HG03521 (cell line): ENCODE measurements at regions not wholly inside any gene's neighbourhood (a gene's known extent, or its start where the extent isn't known, plus 50 kb on each side); places are given as distances from the start of the nearest gene placed in this dataset.
"Not testable (repeated sequence)": the region's sequence is repeated elsewhere in the genome, so short reads cannot be mapped to it uniquely, and the experiment has no call there.

ENCODE experiments used
- ATAC-seq: cut with Tn5 transposase; IDR thresholded peaks from one replicate; pipeline ENCODE4 v1.9.1; 2021; ENCODE audit warnings: mild to moderate bottlenecking, moderate library complexity; ENCODE audit not compliant: unreplicated experiment

- ATAC-seq, result no peak
These were observed 630.3 kb upstream of the MAN1A1 start for GRCh38 chr6:119979862-119980261.

GRCh38 chr6:119978274-119978889 lies 628.8 kb upstream of the MAN1A1 start:
- ATAC-seq, result peak; percentile 56

GRCh38 chr6:119974430-119975159 lies 625.0 kb upstream of the MAN1A1 start:
- ATAC-seq, result no peak

- ATAC-seq, result peak; percentile 68
These were observed 616.9 kb upstream of the MAN1A1 start for GRCh38 chr6:119966484-119966883.

- ATAC-seq, result no peak
These were observed 616.3 kb upstream of the MAN1A1 start for GRCh38 chr6:119965900-119966299.

GRCh38 chr6:119965008-119965407 lies 615.4 kb upstream of the MAN1A1 start:
- no peak for ATAC-seq

- ATAC-seq, result no peak
These were observed 612.9 kb upstream of the MAN1A1 start for GRCh38 chr6:119962505-119962904.

- no peak for ATAC-seq
These were observed 611.9 kb upstream of the MAN1A1 start for GRCh38 chr6:119961450-119961849.

GRCh38 chr6:119960456-119960855 lies 610.9 kb upstream of the MAN1A1 start:
- no peak for ATAC-seq

- ATAC-seq, result no peak
These were observed 610.5 kb upstream of the MAN1A1 start for GRCh38 chr6:119960036-119960435.

- no peak for ATAC-seq
These were observed 607.6 kb upstream of the MAN1A1 start for GRCh38 chr6:119957195-119957594.

- ATAC-seq, result no peak
These were observed 603.1 kb upstream of the MAN1A1 start for GRCh38 chr6:119952696-119953095.

GRCh38 chr6:119950681-119951080 lies 601.1 kb upstream of the MAN1A1 start:
- ATAC-seq, result no peak

GRCh38 chr6:119942078-119942752 lies 592.7 kb upstream of the MAN1A1 start:
- ATAC-seq, result no peak

GRCh38 chr6:119938752-119939151 lies 589.2 kb upstream of the MAN1A1 start:
- no peak for ATAC-seq

- ATAC-seq, result no peak
These were observed 585.3 kb upstream of the MAN1A1 start for GRCh38 chr6:119934816-119935215.

- ATAC-seq, result no peak
These were observed 579.6 kb upstream of the MAN1A1 start for GRCh38 chr6:119929121-119929520.

GRCh38 chr6:119924888-119925287 lies 575.3 kb upstream of the MAN1A1 start:
- ATAC-seq, result not testable (repeated sequence)

GRCh38 chr6:119922814-119923213 lies 573.3 kb upstream of the MAN1A1 start:
- ATAC-seq, result no peak

GRCh38 chr6:119921491-119922010 lies 572.0 kb upstream of the MAN1A1 start:
- ATAC-seq, result no peak

- ATAC-seq, result no peak
These were observed 567.6 kb upstream of the MAN1A1 start for GRCh38 chr6:119917186-119917585.

- ATAC-seq, result no peak
These were observed 566.4 kb upstream of the MAN1A1 start for GRCh38 chr6:119915971-119916370.
